Pulmonary artery endothelial cell (primary cell): ENCODE measurements at regions not wholly inside any gene's neighbourhood (a gene's known extent, or its start where the extent isn't known, plus 50 kb on each side); places are given as distances from the start of the nearest gene placed in this dataset.
"Not testable (repeated sequence)": the region's sequence is repeated elsewhere in the genome, so short reads cannot be mapped to it uniquely, and the experiment has no call there.

Source experiments
- DNase-seq: peaks from one replicate; pipeline ENCODE4 v3.0.0-alpha.2; 2011; ENCODE audit warnings: low read depth, low spot score

- DNase-seq = no peak
Measured at GRCh38 chr14:53227154-53227718, 74.1 kb upstream of the DDHD1 start.

GRCh38 chr14:53226553-53226952, 73.4 kb upstream of the DDHD1 start:
- no peak for DNase-seq

- DNase-seq = no peak
Measured at GRCh38 chr14:53220914-53221313, 67.8 kb upstream of the DDHD1 start.

- DNase-seq = no peak
Measured at GRCh38 chr14:53218161-53218560, 65.0 kb upstream of the DDHD1 start.

- DNase-seq = no peak
Measured at GRCh38 chr14:53217316-53217994, 64.3 kb upstream of the DDHD1 start.

GRCh38 chr14:53216955-53217315, 63.8 kb upstream of the DDHD1 start:
- not testable (repeated sequence) for DNase-seq

GRCh38 chr14:53216478-53216877, 63.4 kb upstream of the DDHD1 start:
- not testable (repeated sequence) for DNase-seq

GRCh38 chr14:53215101-53215500, 62.0 kb upstream of the DDHD1 start:
- no peak for DNase-seq

- no peak for DNase-seq
Measured at GRCh38 chr14:53214384-53214783, 61.3 kb upstream of the DDHD1 start.

- no peak for DNase-seq
Measured at GRCh38 chr14:53213761-53214160, 60.6 kb upstream of the DDHD1 start.

GRCh38 chr14:53209370-53209769, 56.2 kb upstream of the DDHD1 start:
- DNase-seq = no peak
